Progenitor cell of endocrine pancreas (in vitro differentiated cells): ENCODE measurements at regions not wholly inside any gene's neighbourhood (a gene's known extent, or its start where the extent isn't known, plus 50 kb on each side); places are given as distances from the start of the nearest gene placed in this dataset.

Experiments used
- DNase-seq: peaks from one replicate; pipeline ENCODE4 v3.0.0; 2021; ENCODE audit warnings: low spot score; ENCODE audit not compliant: unreplicated experiment
- H3K27ac Mint-ChIP-seq: 2 replicates; pipeline ENCODE4 v1.8.0; 2021; ENCODE audit warnings: mild to moderate bottlenecking, moderate library complexity, mixed read lengths
- H3K27me3 Mint-ChIP-seq: 2 replicates; pipeline ENCODE4 v1.8.0; 2021; ENCODE audit warnings: mixed read lengths
- H3K36me3 Mint-ChIP-seq: 2 replicates; pipeline ENCODE4 v1.8.0; 2022; ENCODE audit warnings: mixed read lengths; ENCODE audit not compliant: insufficient read depth
- H3K4me1 Mint-ChIP-seq: 2 replicates; pipeline ENCODE4 v1.8.0; 2021; ENCODE audit warnings: low read depth, mixed read lengths
- H3K4me3 Mint-ChIP-seq: 2 replicates; pipeline ENCODE4 v1.8.0; 2021; ENCODE audit warnings: low read depth, mild to moderate bottlenecking, moderate library complexity, mixed read lengths
- H3K9me3 Mint-ChIP-seq: 2 replicates; pipeline ENCODE4 v1.8.0; 2021; ENCODE audit warnings: low read depth, mixed read lengths
- CTCF ChIP-seq: fragments of 200-600 bp; sonication (generic); IDR thresholded peaks from one replicate; pipeline ENCODE4 v1.5.0; 2021; ENCODE audit warnings: antibody characterized with exemption, mild to moderate bottlenecking; ENCODE audit not compliant: unreplicated experiment

GRCh38 chr10:131844529-131845084, 56.2 kb upstream of the PPP2R2D start:
- no peak overlapping the region for H3K27ac Mint-ChIP-seq
- TF ChIP-seq CTCF: no peak
- H3K36me3 Mint-ChIP-seq: no peaks in the 10 kb centered on the region
- no peaks in the 10 kb centered on the region for H3K27me3 Mint-ChIP-seq
- H3K9me3 Mint-ChIP-seq: no peaks in the 10 kb centered on the region
- no peaks in the 10 kb centered on the region for H3K4me1 Mint-ChIP-seq
- DNase-seq: peak; percentile 4
- H3K4me3 Mint-ChIP-seq: no peak overlapping the region

- TF ChIP-seq CTCF: no peak
- Mint-ChIP-seq H3K4me1 (no peaks in the 10 kb centered on the region), H3K36me3 (no peaks in the 10 kb centered on the region), H3K27ac (no peak overlapping the region), H3K9me3 (no peaks in the 10 kb centered on the region), H3K4me3 (no peak overlapping the region), H3K27me3 (no peaks in the 10 kb centered on the region)
- DNase-seq: peak; percentile 7
These were observed 55.1 kb upstream of the PPP2R2D start for GRCh38 chr10:131845505-131846239.

GRCh38 chr10:131846240-131847101, 54.3 kb upstream of the PPP2R2D start:
- Mint-ChIP-seq H3K9me3 (no peaks in the 10 kb centered on the region), H3K27ac (no peak overlapping the region), H3K4me3 (no peak overlapping the region), H3K27me3 (no peaks in the 10 kb centered on the region), H3K36me3 (no peaks in the 10 kb centered on the region), H3K4me1 (no peaks in the 10 kb centered on the region)
- DNase-seq: peak; percentile 4
- no peak for TF ChIP-seq CTCF

- TF ChIP-seq CTCF: no peak
These were observed 53.5 kb upstream of the PPP2R2D start for GRCh38 chr10:131847241-131847783.

GRCh38 chr10:131848296-131848695, 52.5 kb upstream of the PPP2R2D start:
- no peak for TF ChIP-seq CTCF
- Mint-ChIP-seq H3K36me3 (no peaks in the 10 kb centered on the region), H3K4me3 (no peak overlapping the region), H3K9me3 (no peaks in the 10 kb centered on the region), H3K27ac (no peak overlapping the region), H3K4me1 (no peaks in the 10 kb centered on the region), H3K27me3 (no peaks in the 10 kb centered on the region)
- peak; percentile 7 for DNase-seq

More at GRCh38 chr10:131847241-131847783, 53.5 kb upstream of the PPP2R2D start:
- no peaks in the 10 kb centered on the region for H3K27me3 Mint-ChIP-seq
- DNase-seq: no peak
- no peak overlapping the region for H3K27ac Mint-ChIP-seq
- no peaks in the 10 kb centered on the region for H3K9me3 Mint-ChIP-seq
- no peaks in the 10 kb centered on the region for H3K36me3 Mint-ChIP-seq
- no peaks in the 10 kb centered on the region for H3K4me1 Mint-ChIP-seq
- no peak overlapping the region for H3K4me3 Mint-ChIP-seq
